GM23338 (cell line): ENCODE measurements at regions not wholly inside any gene's neighbourhood (a gene's known extent, or its start where the extent isn't known, plus 50 kb on each side); places are given as distances from the start of the nearest gene placed in this dataset.

Experiments
- ATAC-seq: fragments of 200-7000 bp; cut with Tn5 transposase; 3 replicates; pipeline ENCODE4 v1.9.1; 2020
- DNase-seq: peaks from one replicate; pipeline ENCODE4 v3.0.0-alpha.2; 2015; ENCODE audit warnings: low spot score
- H2AFZ ChIP-seq: fragments of 200-600 bp; sonication (generic); 2 replicates; pipeline ENCODE4 v1.8.0; 2016; ENCODE audit warnings: antibody characterized with exemption, mild to moderate bottlenecking, moderate library complexity
- H3F3A ChIP-seq: fragments of 200-600 bp; sonication (generic); replicated peaks from 2 replicates; pipeline ENCODE4 v1.8.0; 2017; ENCODE audit warnings: antibody characterized with exemption, mixed run types, low read depth
- H3K27ac ChIP-seq: fragments of 200-600 bp; sonication (generic); 2 replicates; pipeline ENCODE4 v1.6.1; 2016; ENCODE audit warnings: low read depth
- H3K27me3 ChIP-seq: fragments of 200-600 bp; sonication (generic); 2 replicates; pipeline ENCODE4 v1.8.0; 2016; ENCODE audit warnings: mild to moderate bottlenecking, mixed run types, moderate library complexity; ENCODE audit not compliant: insufficient read depth
- H3K36me3 ChIP-seq: fragments of 200-600 bp; sonication (generic); 2 replicates; pipeline ENCODE4 v1.8.0; 2016; ENCODE audit warnings: mild to moderate bottlenecking; ENCODE audit not compliant: insufficient read depth
- H3K4me1 ChIP-seq: fragments of 200-600 bp; sonication (generic); 2 replicates; pipeline ENCODE4 v1.8.0; 2016; ENCODE audit warnings: mild to moderate bottlenecking, moderate library complexity; ENCODE audit not compliant: insufficient read depth
- H3K4me2 ChIP-seq: fragments of 200-600 bp; sonication (generic); 2 replicates; pipeline ENCODE4 v1.7.1; 2017; ENCODE audit warnings: mixed run types
- H3K4me3 ChIP-seq: fragments of 200-600 bp; sonication (generic); 2 replicates; pipeline ENCODE4 v1.6.1; 2016; ENCODE audit warnings: mixed run types
- H3K79me2 ChIP-seq: fragments of 200-600 bp; sonication (generic); replicated peaks from 2 replicates; pipeline ENCODE4 v1.8.0; 2017; ENCODE audit warnings: mild to moderate bottlenecking; ENCODE audit not compliant: insufficient read depth
- H3K9me2 ChIP-seq: fragments of 200-600 bp; sonication (generic); 2 replicates; pipeline ENCODE4 v1.8.0; 2017; ENCODE audit not compliant: insufficient read depth
- H4K20me1 ChIP-seq: fragments of 200-600 bp; sonication (generic); replicated peaks from 2 replicates; pipeline ENCODE4 v1.8.0; 2017; ENCODE audit warnings: mild to moderate bottlenecking; ENCODE audit not compliant: insufficient read depth
- H3K27ac Mint-ChIP-seq: 2 replicates; pipeline ENCODE4 v1.8.0; 2020; ENCODE audit warnings: inconsistent platforms, mild to moderate bottlenecking, moderate library complexity, mixed read lengths
- H3K27me3 Mint-ChIP-seq: 3 replicates; pipeline ENCODE4 v1.8.0; 2022; ENCODE audit warnings: low read depth, mild to moderate bottlenecking, moderate library complexity, mixed read lengths, inconsistent platforms; ENCODE audit not compliant: insufficient read depth, poor library complexity
- H3K36me3 Mint-ChIP-seq: 3 replicates; pipeline ENCODE4 v1.8.0; 2021; ENCODE audit warnings: low read depth, mild to moderate bottlenecking, inconsistent platforms, moderate library complexity, mixed read lengths
- H3K4me1 Mint-ChIP-seq: 3 replicates; pipeline ENCODE4 v1.8.0; 2020; ENCODE audit warnings: mild to moderate bottlenecking, inconsistent platforms, mixed read lengths
- H3K4me3 Mint-ChIP-seq: 3 replicates; pipeline ENCODE4 v1.8.0; 2021; ENCODE audit warnings: moderate library complexity, mild to moderate bottlenecking, inconsistent platforms, mixed read lengths
- H3K9me3 Mint-ChIP-seq: 3 replicates; pipeline ENCODE4 v1.8.0; 2020; ENCODE audit warnings: moderate library complexity, mild to moderate bottlenecking, inconsistent platforms, mixed read lengths
- CREB1 ChIP-seq: fragments of 250-450 bp; sonication (Bioruptor Pico); IDR thresholded peaks from 2 replicates; pipeline ENCODE4 v1.5.0; 2020; ENCODE audit warnings: low read depth, mild to moderate bottlenecking, moderate library complexity
- CTCF ChIP-seq, 2 experiments: fragments of 200-600 bp in 1 of 2; sonication (generic) in 1 of 2; conservative IDR thresholded peaks; 2 replicates each; pipeline versions ENCODE4 v1.5.1 to v1.6.1; 2016 to 2017; ENCODE audit warnings: antibody characterized with exemption in 2 of 2, low read depth in 2 of 2, mild to moderate bottlenecking in 2 of 2, moderate library complexity in 1 of 2
- ETS1 ChIP-seq: IDR thresholded peaks from 2 replicates; pipeline ENCODE4 v1.6.1; 2016; ENCODE audit warnings: antibody characterized with exemption
- EZH2 ChIP-seq: fragments of 200-600 bp; sonication (generic); IDR thresholded peaks from one replicate; pipeline ENCODE4 v1.8.0; 2017; ENCODE audit warnings: antibody characterized with exemption, mild to moderate bottlenecking, low read depth; ENCODE audit not compliant: unreplicated experiment
- EZH2phosphoT487 ChIP-seq: fragments of 200-600 bp; sonication (generic); IDR thresholded peaks from one replicate; pipeline ENCODE4 v1.8.1; 2018; ENCODE audit warnings: antibody characterized with exemption; ENCODE audit not compliant: unreplicated experiment
- JUNB ChIP-seq: IDR thresholded peaks from one replicate; pipeline ENCODE4 v1.6.1; 2016; ENCODE audit warnings: antibody characterized with exemption; ENCODE audit not compliant: unreplicated experiment
- POLR2AphosphoS5 ChIP-seq: IDR thresholded peaks from 2 replicates; pipeline ENCODE4 v1.6.1; 2016; ENCODE audit warnings: antibody characterized with exemption, low read depth
- STAT1 ChIP-seq: IDR thresholded peaks from one replicate; pipeline ENCODE4 v1.6.1; 2016; ENCODE audit warnings: antibody characterized with exemption; ENCODE audit not compliant: unreplicated experiment
- ZNF114 ChIP-seq: fragments of 250-450 bp; sonication (Bioruptor Pico); IDR thresholded peaks from 2 replicates; pipeline ENCODE4 v1.5.0; 2020; ENCODE audit warnings: mild to moderate bottlenecking, moderate library complexity
- ZNF331 ChIP-seq: fragments of 250-450 bp; sonication (Bioruptor Pico); IDR thresholded peaks from 2 replicates; pipeline ENCODE4 v1.5.0; 2020; ENCODE audit warnings: low read depth, mild to moderate bottlenecking, moderate library complexity
- ZNF462 ChIP-seq: fragments of 250-450 bp; sonication (Bioruptor Pico); IDR thresholded peaks from 2 replicates; pipeline ENCODE4 v1.5.0; 2020; ENCODE audit warnings: mild to moderate bottlenecking, moderate library complexity

- Mint-ChIP-seq H3K36me3 (no peaks in the 10 kb centered on the region), H3K4me3 (no peak overlapping the region; the same call in 2 of the 3 replicates), H3K27me3 (no peaks in the 10 kb centered on the region), H3K9me3 (no peaks in the 10 kb centered on the region), H3K27ac (no peak overlapping the region), H3K4me1 (peaks cover 22% of the 10 kb centered on the region)
- ATAC-seq: no peak
- Histone ChIP-seq H3K4me3 (no peak overlapping the region), H3K27ac (no peak overlapping the region), H3K4me1 (peaks cover 17% of the 10 kb centered on the region), H3K79me2 (no peaks in the 10 kb centered on the region), H3F3A (no peaks in the 10 kb centered on the region), H3K4me2 (no peak overlapping the region), H3K36me3 (no peaks in the 10 kb centered on the region), H4K20me1 (no peaks in the 10 kb centered on the region), H2AFZ (no peak overlapping the region), H3K27me3 (no peaks in the 10 kb centered on the region), H3K9me2 (peaks cover 10% of the 10 kb centered on the region; the same call in 1 of the 2 replicates)
- no peak for TF ChIP-seq STAT1
- no peak for TF ChIP-seq EZH2
- no peak for TF ChIP-seq CREB1 (CRISPR knock-in tag)
- TF ChIP-seq CTCF (conservative IDR thresholded peaks at IDR 0.05; ENCODE audit: low read depth in 2 of 2): no peak
- no peak for TF ChIP-seq ZNF331
- TF ChIP-seq POLR2AphosphoS5: no peak
- TF ChIP-seq ETS1: no peak
- no peak for TF ChIP-seq JUNB
- no peak for TF ChIP-seq ZNF114 (CRISPR knock-in tag)
- no peak for DNase-seq
Observed at GRCh38 chr14:56718312-56718711, 92.0 kb downstream of the OTX2 start.

- Histone ChIP-seq H3K27me3 (no peaks in the 10 kb centered on the region), H3K79me2 (no peaks in the 10 kb centered on the region), H3K4me1 (peaks cover 17% of the 10 kb centered on the region), H3K27ac (no peak overlapping the region), H3K4me2 (no peak overlapping the region), H2AFZ (no peak overlapping the region), H3K9me2 (peaks cover 10% of the 10 kb centered on the region; the same call in 1 of the 2 replicates), H3K4me3 (no peak overlapping the region), H4K20me1 (no peaks in the 10 kb centered on the region), H3F3A (no peaks in the 10 kb centered on the region), H3K36me3 (no peaks in the 10 kb centered on the region)
- no peak overlapping the region for H3K4me3 Mint-ChIP-seq
- H3K27ac Mint-ChIP-seq: no peak overlapping the region
- ATAC-seq (no peak), DNase-seq (no peak)
- H3K9me3 Mint-ChIP-seq: no peaks in the 10 kb centered on the region
- peaks cover 25% of the 10 kb centered on the region for H3K4me1 Mint-ChIP-seq
- H3K36me3 Mint-ChIP-seq: no peaks in the 10 kb centered on the region
- H3K27me3 Mint-ChIP-seq: no peaks in the 10 kb centered on the region
- TF ChIP-seq ETS1 (no peak), CREB1 (CRISPR knock-in tag) (no peak), ZNF331 (no peak), EZH2 (no peak), EZH2phosphoT487 (no peak), ZNF462 (CRISPR knock-in tag) (no peak)
Observed at GRCh38 chr14:56716705-56717104, 93.6 kb downstream of the OTX2 start.
